GM18870 (cell line): ENCODE measurements at regions not wholly inside any gene's neighbourhood (a gene's known extent, or its start where the extent isn't known, plus 50 kb on each side); places are given as distances from the start of the nearest gene placed in this dataset.
A peak's percentile ranks its signal among the peaks of the same experiment; 100 is the strongest.

Experiments used
- ATAC-seq: cut with Tn5 transposase; IDR thresholded peaks from one replicate; pipeline ENCODE4 v1.9.1; 2021; ENCODE audit warnings: moderate library complexity; ENCODE audit not compliant: unreplicated experiment

GRCh38 chr7:46229409-46229808, 308.3 kb upstream of the IGFBP3 start:
- no peak for ATAC-seq

- ATAC-seq, result no peak
Observed at GRCh38 chr7:46226860-46227259, 305.8 kb upstream of the IGFBP3 start.

- ATAC-seq, result no peak
Observed at GRCh38 chr7:46224363-46224762, 303.3 kb upstream of the IGFBP3 start.

GRCh38 chr7:46220066-46220630, 299.1 kb upstream of the IGFBP3 start:
- ATAC-seq, result no peak

GRCh38 chr7:46218461-46219200, 297.6 kb upstream of the IGFBP3 start:
- no peak for ATAC-seq

- ATAC-seq, result no peak
Observed at GRCh38 chr7:46215987-46216567, 295.0 kb upstream of the IGFBP3 start.

GRCh38 chr7:46214526-46214925, 293.5 kb upstream of the IGFBP3 start:
- no peak for ATAC-seq

GRCh38 chr7:46213154-46213537, 292.1 kb upstream of the IGFBP3 start:
- ATAC-seq, result no peak

- no peak for ATAC-seq
Observed at GRCh38 chr7:46212425-46213153, 291.5 kb upstream of the IGFBP3 start.

- ATAC-seq, result no peak
Observed at GRCh38 chr7:46210467-46210866, 289.4 kb upstream of the IGFBP3 start.

GRCh38 chr7:46209611-46210388, 288.7 kb upstream of the IGFBP3 start:
- no peak for ATAC-seq

GRCh38 chr7:46208635-46209525, 287.8 kb upstream of the IGFBP3 start:
- no peak for ATAC-seq

GRCh38 chr7:46207931-46208634, 287.0 kb upstream of the IGFBP3 start:
- ATAC-seq, result peak; percentile 41

GRCh38 chr7:46206476-46207060, 285.5 kb upstream of the IGFBP3 start:
- peak; percentile 42 for ATAC-seq

- ATAC-seq, result no peak
Observed at GRCh38 chr7:46205478-46205877, 284.4 kb upstream of the IGFBP3 start.

- no peak for ATAC-seq
Observed at GRCh38 chr7:46203926-46204325, 282.9 kb upstream of the IGFBP3 start.

- ATAC-seq, result no peak
Observed at GRCh38 chr7:46202379-46202778, 281.3 kb upstream of the IGFBP3 start.

GRCh38 chr7:46201961-46202360, 280.9 kb upstream of the IGFBP3 start:
- ATAC-seq, result no peak

GRCh38 chr7:46198701-46199100, 277.6 kb upstream of the IGFBP3 start:
- ATAC-seq, result no peak
